Breast epithelium (tissue), 4 donors: ENCODE measurements at regions not wholly inside any gene's neighbourhood (a gene's known extent, or its start where the extent isn't known, plus 50 kb on each side); places are given as distances from the start of the nearest gene placed in this dataset.

Source experiments
- DNase-seq, 2 donors: peaks; one replicate each; pipeline ENCODE4 v3.0.0-alpha.2; 2019; ENCODE audit warnings: low spot score in 2 of 2
- H3K27ac ChIP-seq, 2 donors: fragments of 200-600 bp; sonication (generic) in 1 of 2; one replicate each; pipeline ENCODE4 v1.5.1; 2016 to 2019; ENCODE audit warnings: mild to moderate bottlenecking in 1 of 2
- H3K27me3 ChIP-seq, 2 donors: fragments of 200-600 bp; sonication (generic) in 1 of 2; one replicate each; pipeline versions ENCODE4 v1.5.1 to v1.6.0; 2017 to 2019; ENCODE audit warnings: control low read depth in 1 of 2, mild to moderate bottlenecking in 1 of 2
- H3K36me3 ChIP-seq: fragments of 200-600 bp; one replicate; pipeline ENCODE4 v1.5.1; 2019
- H3K4me1 ChIP-seq, 2 donors: fragments of 200-600 bp; sonication (generic); one replicate each; pipeline ENCODE4 v1.5.1; 2016 to 2019; ENCODE audit warnings: control low read depth in 1 of 2
- H3K4me3 ChIP-seq, 3 donors: fragments of 200-600 bp; sonication (generic); 1 replicate in 2 of 3; 2 replicates in 1 of 3; pipeline ENCODE4 v1.5.1; 2016 to 2019; ENCODE audit warnings: mild to moderate bottlenecking in 3 of 3, moderate library complexity in 2 of 3
- H3K9me3 ChIP-seq, 2 donors: fragments of 200-600 bp; sonication (generic) in 1 of 2; one replicate each; pipeline ENCODE4 v1.5.1; 2016 to 2019; ENCODE audit warnings: control low read depth in 1 of 2
- CTCF ChIP-seq, 3 donors: fragments of 450-650 bp; IDR thresholded peaks; one replicate each; pipeline ENCODE4 v1.5.1; 2016 to 2017; ENCODE audit warnings: antibody characterized with exemption in 3 of 3, mild to moderate bottlenecking in 3 of 3, moderate library complexity in 3 of 3
- POLR2A ChIP-seq: fragments of 450-650 bp; IDR thresholded peaks from one replicate; pipeline ENCODE4 v1.6.1; 2016; ENCODE audit warnings: antibody characterized with exemption, mild to moderate bottlenecking, moderate library complexity
- POLR2AphosphoS5 ChIP-seq, 3 donors: sonication (generic); formaldehyde crosslinking; IDR thresholded peaks; one replicate each; pipeline ENCODE4 v1.6.1; 2017; ENCODE audit warnings: antibody characterized with exemption in 3 of 3
- intact Hi-C: fragments of 100-400 bp; cut with DNase I; formaldehyde crosslinking; loops from one replicate; pipeline ENCODE4 v1.15.1; 2023; ENCODE audit warnings: low total_unique reads

- no peaks in the 10 kb centered on the region for H3K27me3 ChIP-seq
- no peak overlapping the region for H3K4me3 ChIP-seq
- no peak overlapping the region for H3K27ac ChIP-seq
- H3K9me3 ChIP-seq, result no peaks in the 10 kb centered on the region
- DNase-seq, result no peak
- H3K36me3 ChIP-seq, result no peaks in the 10 kb centered on the region
- intact Hi-C loops, result no loop called here
- TF ChIP-seq POLR2A (no peak), CTCF (IDR thresholded peaks at IDR 0.05) (no peak), POLR2AphosphoS5 (IDR thresholded peaks at IDR 0.05) (no peak)
- no peaks in the 10 kb centered on the region for H3K4me1 ChIP-seq
Measured at GRCh38 chr14:62168564-62169155, 406.4 kb downstream of the SNAPC1 start.

GRCh38 chr14:62179367-62180018 lies 417.3 kb downstream of the SNAPC1 start:
- Histone ChIP-seq H3K36me3 (no peaks in the 10 kb centered on the region), H3K4me3 (no peak overlapping the region), H3K4me1 (no peaks in the 10 kb centered on the region), H3K27ac (no peak overlapping the region), H3K9me3 (no peaks in the 10 kb centered on the region), H3K27me3 (no peaks in the 10 kb centered on the region)
- DNase-seq, result peak in 1 of 2 donors; percentile 35
- TF ChIP-seq POLR2AphosphoS5 (IDR thresholded peaks at IDR 0.05), result no peak
- peak in 2 of 3 donors; percentile 57 to 62 for TF ChIP-seq CTCF (IDR thresholded peaks at IDR 0.05)
- TF ChIP-seq POLR2A, result no peak
- intact Hi-C loops, result no loop called here

GRCh38 chr14:62181591-62181990 lies 419.4 kb downstream of the SNAPC1 start:
- Histone ChIP-seq H3K27ac (no peak overlapping the region), H3K4me1 (no peaks in the 10 kb centered on the region), H3K4me3 (no peak overlapping the region), H3K9me3 (no peaks in the 10 kb centered on the region), H3K27me3 (no peaks in the 10 kb centered on the region), H3K36me3 (no peaks in the 10 kb centered on the region)
- TF ChIP-seq POLR2AphosphoS5 (IDR thresholded peaks at IDR 0.05) (no peak), CTCF (IDR thresholded peaks at IDR 0.05) (no peak), POLR2A (no peak)
- intact Hi-C loops, result no loop called here
- no peak for DNase-seq

GRCh38 chr14:62185078-62185477 lies 422.9 kb downstream of the SNAPC1 start:
- no peak overlapping the region for H3K4me3 ChIP-seq
- H3K9me3 ChIP-seq, result no peaks in the 10 kb centered on the region
- TF ChIP-seq POLR2A, result no peak
- no peak for TF ChIP-seq POLR2AphosphoS5 (IDR thresholded peaks at IDR 0.05)
- TF ChIP-seq CTCF (IDR thresholded peaks at IDR 0.05), result no peak
- no peaks in the 10 kb centered on the region for H3K27me3 ChIP-seq
- no peak for DNase-seq
- intact Hi-C loops, result no loop called here
- no peaks in the 10 kb centered on the region for H3K4me1 ChIP-seq
- no peak overlapping the region for H3K27ac ChIP-seq
- H3K36me3 ChIP-seq, result no peaks in the 10 kb centered on the region

GRCh38 chr14:62187265-62187664 lies 425.0 kb downstream of the SNAPC1 start:
- Histone ChIP-seq H3K4me1 (no peaks in the 10 kb centered on the region), H3K36me3 (no peaks in the 10 kb centered on the region), H3K27me3 (no peaks in the 10 kb centered on the region), H3K9me3 (no peaks in the 10 kb centered on the region), H3K27ac (no peak overlapping the region), H3K4me3 (no peak overlapping the region)
- intact Hi-C loops, result no loop called here
- no peak for DNase-seq
- TF ChIP-seq CTCF (IDR thresholded peaks at IDR 0.05) (no peak), POLR2A (no peak), POLR2AphosphoS5 (IDR thresholded peaks at IDR 0.05) (no peak)
